ENCODE measurements at regions not wholly inside any gene's neighbourhood (a gene's known extent, or its start where the extent isn't known, plus 50 kb on each side); places are given as distances from the start of the nearest gene placed in this dataset.

DNA sequence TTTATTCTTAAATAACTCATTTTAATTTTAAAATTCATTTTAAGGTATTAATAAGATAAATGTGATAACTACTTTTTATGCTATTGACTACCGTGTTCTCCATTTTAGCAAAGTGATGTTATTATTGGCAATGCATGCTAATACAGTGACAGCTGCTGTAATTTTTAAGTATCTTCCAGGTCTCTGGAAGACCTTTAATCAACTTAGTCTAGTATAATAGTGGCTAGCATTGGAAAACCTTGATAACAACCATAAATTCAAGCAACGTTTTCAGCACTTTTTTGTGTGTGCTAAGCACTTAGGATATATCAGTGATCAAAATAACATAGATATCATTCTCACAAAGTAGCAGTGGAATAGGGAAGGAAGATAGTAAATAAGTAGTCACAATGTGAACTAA, 230.9 kb upstream of the MAGI2 start:
- H3K27ac ChIP-seq: no peak overlapping the region
- TF ChIP-seq, protein P1, sequence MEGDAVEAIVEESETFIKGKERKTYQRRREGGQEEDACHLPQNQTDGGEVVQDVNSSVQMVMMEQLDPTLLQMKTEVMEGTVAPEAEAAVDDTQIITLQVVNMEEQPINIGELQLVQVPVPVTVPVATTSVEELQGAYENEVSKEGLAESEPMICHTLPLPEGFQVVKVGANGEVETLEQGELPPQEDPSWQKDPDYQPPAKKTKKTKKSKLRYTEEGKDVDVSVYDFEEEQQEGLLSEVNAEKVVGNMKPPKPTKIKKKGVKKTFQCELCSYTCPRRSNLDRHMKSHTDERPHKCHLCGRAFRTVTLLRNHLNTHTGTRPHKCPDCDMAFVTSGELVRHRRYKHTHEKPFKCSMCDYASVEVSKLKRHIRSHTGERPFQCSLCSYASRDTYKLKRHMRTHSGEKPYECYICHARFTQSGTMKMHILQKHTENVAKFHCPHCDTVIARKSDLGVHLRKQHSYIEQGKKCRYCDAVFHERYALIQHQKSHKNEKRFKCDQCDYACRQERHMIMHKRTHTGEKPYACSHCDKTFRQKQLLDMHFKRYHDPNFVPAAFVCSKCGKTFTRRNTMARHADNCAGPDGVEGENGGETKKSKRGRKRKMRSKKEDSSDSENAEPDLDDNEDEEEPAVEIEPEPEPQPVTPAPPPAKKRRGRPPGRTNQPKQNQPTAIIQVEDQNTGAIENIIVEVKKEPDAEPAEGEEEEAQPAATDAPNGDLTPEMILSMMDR (IDR thresholded peaks at IDR 0.05): no peak
- no peak for TF ChIP-seq ZFX (IDR thresholded peaks at IDR 0.05; ENCODE audit: borderline replicate concordance)

DNA sequence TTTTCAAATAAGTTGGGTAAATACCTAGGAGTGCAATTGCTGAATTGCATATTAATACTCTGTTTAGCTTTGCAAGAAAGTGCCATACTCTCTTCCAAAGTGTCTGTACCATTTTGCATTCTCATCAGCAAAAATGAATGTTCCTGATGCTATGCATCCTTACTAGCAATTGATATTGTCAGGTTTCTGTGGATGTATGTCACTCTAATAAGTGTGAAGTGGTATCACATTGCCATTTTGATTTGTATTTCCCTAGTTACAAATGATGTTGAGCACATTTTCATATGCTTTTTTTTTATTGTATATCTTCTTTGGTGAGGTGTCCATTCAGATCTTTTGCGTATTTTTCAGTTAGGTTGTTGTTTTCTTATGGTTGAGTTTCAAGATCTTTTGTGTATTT, 230.4 kb upstream of the MAGI2 start:
- no peak overlapping the region for H3K27ac ChIP-seq
- TF ChIP-seq ZFX (IDR thresholded peaks at IDR 0.05; ENCODE audit: borderline replicate concordance): no peak
- TF ChIP-seq, protein P1 (IDR thresholded peaks at IDR 0.05): no peak

DNA sequence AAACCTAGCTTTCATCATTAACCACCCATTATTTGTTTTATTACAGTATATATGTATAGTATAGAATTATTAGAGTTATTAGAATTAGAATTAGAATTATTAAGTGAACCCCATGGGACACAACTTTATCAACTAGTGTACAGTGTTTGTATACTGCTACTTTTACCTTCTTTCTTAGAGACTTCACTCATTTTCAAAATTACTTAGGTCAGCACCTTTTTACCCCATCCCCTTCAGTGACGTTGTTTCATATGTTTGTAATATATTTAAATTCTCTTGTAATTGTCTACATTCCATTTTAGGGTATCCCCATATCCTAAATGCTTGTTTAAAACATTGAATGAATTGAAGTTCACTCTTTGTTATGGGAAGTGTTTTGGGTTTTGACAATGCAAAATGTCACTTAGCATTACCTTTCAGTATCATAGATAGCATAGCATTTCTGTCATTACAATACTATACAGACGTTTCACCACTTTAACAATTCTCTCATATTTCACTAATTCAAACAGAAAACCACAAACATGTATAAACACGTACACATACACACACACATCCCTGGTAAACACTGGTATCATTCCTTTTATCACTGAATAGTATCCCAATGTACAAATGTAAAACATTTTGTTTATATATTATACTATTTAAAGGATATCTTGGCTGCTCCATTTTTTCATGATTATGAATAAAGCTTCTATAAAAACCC, 229.9 kb upstream of the MAGI2 start:
- TF ChIP-seq, protein P1 (IDR thresholded peaks at IDR 0.05): no peak
- TF ChIP-seq ZFX (IDR thresholded peaks at IDR 0.05; ENCODE audit: borderline replicate concordance): no peak
- H3K27ac ChIP-seq: no peak overlapping the region

DNA sequence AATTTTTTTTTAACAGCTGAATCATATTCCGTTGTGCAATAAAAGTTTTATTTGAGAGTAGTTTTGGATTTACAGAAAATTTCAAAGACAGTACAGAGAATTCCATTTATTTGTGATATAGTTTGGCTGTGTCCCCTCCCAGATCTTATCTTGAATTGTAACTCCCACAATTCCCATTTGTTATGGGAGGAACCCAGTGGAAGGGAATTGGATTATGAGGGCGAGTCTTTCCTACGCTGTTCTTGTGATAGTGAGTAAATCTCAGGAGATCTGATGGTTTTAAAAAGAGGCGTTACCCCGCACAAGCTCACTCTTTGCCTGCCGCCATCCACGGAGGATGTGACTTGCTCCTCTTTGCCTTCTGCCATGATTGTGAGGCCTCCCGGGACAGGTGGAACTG, 228.0 kb upstream of the MAGI2 start:
- TF ChIP-seq ZFX (IDR thresholded peaks at IDR 0.05; ENCODE audit: borderline replicate concordance): no peak
- TF ChIP-seq, protein P1 (IDR thresholded peaks at IDR 0.05): no peak

DNA sequence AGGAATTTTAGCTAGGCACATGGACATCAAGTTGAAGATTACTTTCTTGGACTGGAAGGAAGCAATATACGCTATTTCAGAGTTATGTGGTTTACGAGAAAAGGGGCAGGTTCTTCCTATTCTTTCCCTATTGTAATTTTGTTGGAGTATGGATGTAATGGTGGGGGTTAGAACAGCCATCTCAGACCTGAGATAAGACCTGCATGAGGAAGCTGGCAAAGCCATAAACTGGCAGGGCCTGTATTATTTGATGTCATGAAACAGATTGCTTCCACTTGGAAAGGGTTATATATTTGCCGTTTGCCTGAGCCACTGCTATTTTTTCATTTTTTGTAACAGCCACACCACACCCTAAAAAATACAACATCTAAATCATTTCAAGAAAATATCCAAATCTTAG, 220.5 kb upstream of the MAGI2 start:
- TF ChIP-seq ZFX (IDR thresholded peaks at IDR 0.05; ENCODE audit: borderline replicate concordance): no peak
- TF ChIP-seq, protein P1 (IDR thresholded peaks at IDR 0.05): no peak
- no peak overlapping the region for H3K27ac ChIP-seq

More for the DNA sequence above, 228.0 kb upstream of the MAGI2 start:
- H3K27ac ChIP-seq: no peak overlapping the region

DNA sequence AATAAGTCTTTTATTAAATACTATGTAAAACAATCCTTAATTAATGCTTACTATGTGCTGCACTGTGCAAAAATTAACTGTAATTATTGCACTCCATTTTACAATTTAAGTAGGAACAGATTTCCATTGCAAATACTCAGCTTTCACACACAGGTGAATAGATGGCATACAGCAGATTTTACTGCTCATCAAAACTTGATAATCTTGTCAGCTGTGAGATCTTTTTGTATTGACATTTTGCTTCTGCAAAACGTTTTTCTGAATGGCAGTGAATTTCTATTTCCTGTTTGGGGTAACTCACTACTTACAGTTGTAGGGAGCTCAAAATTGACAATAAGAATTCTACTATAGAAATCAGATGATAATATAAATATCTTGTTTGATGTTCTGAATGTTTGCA, 220.0 kb upstream of the MAGI2 start:
- no peak for TF ChIP-seq ZFX (IDR thresholded peaks at IDR 0.05; ENCODE audit: borderline replicate concordance)
- TF ChIP-seq, protein P1 (IDR thresholded peaks at IDR 0.05): no peak
- H3K27ac ChIP-seq: no peak overlapping the region

DNA sequence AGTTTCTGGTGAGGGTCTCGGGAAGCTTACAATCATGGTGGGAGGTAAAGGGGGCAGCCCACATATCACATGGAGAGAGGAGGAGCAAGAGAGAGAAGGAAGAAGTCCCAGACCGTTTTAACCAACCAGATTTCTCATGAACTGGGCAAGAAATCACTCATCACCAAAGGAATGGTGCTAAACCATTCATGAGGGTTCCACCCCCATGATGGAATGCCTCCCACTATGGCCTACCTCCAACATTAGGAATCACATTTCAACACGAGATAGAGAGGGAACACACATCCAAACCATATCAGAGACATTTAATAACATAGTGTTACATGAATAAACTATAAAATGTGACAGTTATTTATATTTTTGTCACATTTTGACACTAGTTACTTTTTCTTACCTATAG, 214.8 kb upstream of the MAGI2 start:
- no peak for TF ChIP-seq ZFX (IDR thresholded peaks at IDR 0.05; ENCODE audit: borderline replicate concordance)
- no peak overlapping the region for H3K27ac ChIP-seq

DNA sequence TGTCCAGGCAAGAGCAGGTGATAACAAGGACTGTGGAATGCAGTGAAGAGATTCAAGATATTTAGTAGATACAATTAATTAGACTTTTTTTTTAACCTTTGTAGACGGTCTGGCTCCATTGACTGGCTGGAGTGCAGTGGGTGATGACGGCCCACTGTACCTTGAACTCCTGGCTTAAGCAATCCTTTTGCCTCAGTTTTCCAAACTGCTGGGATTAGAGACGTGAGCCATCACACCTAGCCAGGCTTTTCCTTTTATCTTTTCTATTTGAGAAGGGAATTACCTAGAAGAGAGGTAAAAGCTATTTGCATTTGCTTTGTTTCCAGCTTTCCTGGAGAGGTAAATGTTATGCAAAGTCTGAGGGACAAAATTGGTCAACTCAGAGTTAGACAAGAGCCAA, 213.0 kb upstream of the MAGI2 start:
- H3K27ac ChIP-seq: no peak overlapping the region
- TF ChIP-seq ZFX (IDR thresholded peaks at IDR 0.05; ENCODE audit: borderline replicate concordance): no peak
- TF ChIP-seq, protein P1 (IDR thresholded peaks at IDR 0.05): no peak
